WTC11 (cell line): ENCODE measurements at regions not wholly inside any gene's neighbourhood (a gene's known extent, or its start where the extent isn't known, plus 50 kb on each side); places are given as distances from the start of the nearest gene placed in this dataset.

Experiments used
- ATAC-seq: fragments of 200-7000 bp; cut with Tn5 transposase; 2 replicates; pipeline ENCODE4 v1.10.0; 2021; ENCODE audit warnings: mild to moderate bottlenecking, moderate library complexity
- CTCF ChIA-PET: fragments of 300-600 bp; sonication (Branson Sonifier 250); formaldehyde crosslinking; loops from one replicate; lab custom pipeline; 2021; ENCODE audit warnings: antibody characterized with exemption; lab: Charles Lee
- POLR2A ChIA-PET: fragments of 350-600 bp; sonication (Branson Sonifier 250); formaldehyde crosslinking; loops from one replicate; lab custom pipeline; 2021; ENCODE audit warnings: antibody characterized with exemption; lab: Charles Lee
- DNase-seq: peaks from one replicate; pipeline ENCODE4 v3.0.0; 2021; ENCODE audit warnings: low spot score
- H3K27ac Mint-ChIP-seq: 2 replicates; pipeline ENCODE4 v1.8.0; 2021; ENCODE audit warnings: mixed read lengths
- H3K27me3 Mint-ChIP-seq: 2 replicates; pipeline ENCODE4 v1.8.0; 2021; ENCODE audit warnings: low read depth, mild to moderate bottlenecking, moderate library complexity, mixed read lengths
- H3K36me3 Mint-ChIP-seq: 2 replicates; pipeline ENCODE4 v1.8.0; 2021; ENCODE audit warnings: mixed read lengths
- H3K4me1 Mint-ChIP-seq: 2 replicates; pipeline ENCODE4 v1.8.0; 2022; ENCODE audit warnings: mixed read lengths
- H3K4me3 Mint-ChIP-seq: 2 replicates; pipeline ENCODE4 v1.8.0; 2021; ENCODE audit warnings: mild to moderate bottlenecking, moderate library complexity, mixed read lengths
- H3K9me3 Mint-ChIP-seq: 2 replicates; pipeline ENCODE4 v1.8.0; 2021; ENCODE audit warnings: mixed read lengths
- ELF4 ChIP-seq: sonication (generic); formaldehyde crosslinking; IDR thresholded peaks from 2 replicates; pipeline ENCODE4 v1.8.1; 2022; ENCODE audit warnings: low read depth, mild to moderate bottlenecking, moderate library complexity, missing genetic modification reagents
- ESRRA ChIP-seq: sonication (generic); formaldehyde crosslinking; IDR thresholded peaks from 2 replicates; pipeline ENCODE4 v1.8.1; 2022; ENCODE audit warnings: mild to moderate bottlenecking, missing genetic modification reagents, borderline replicate concordance
- ETV6 ChIP-seq: sonication (generic); formaldehyde crosslinking; IDR thresholded peaks from 2 replicates; pipeline ENCODE4 v1.8.1; 2022; ENCODE audit warnings: mild to moderate bottlenecking, missing genetic modification reagents
- FOXJ3 ChIP-seq: sonication (generic); formaldehyde crosslinking; IDR thresholded peaks from 2 replicates; pipeline ENCODE4 v1.9.0; 2021; ENCODE audit warnings: missing genetic modification reagents, mild to moderate bottlenecking, borderline replicate concordance
- JUN ChIP-seq: sonication (generic); formaldehyde crosslinking; IDR thresholded peaks from 2 replicates; pipeline ENCODE4 v1.8.0; 2023; ENCODE audit warnings: mild to moderate bottlenecking, missing genetic modification reagents
- MXD4 ChIP-seq: fragments of 250-450 bp; sonication (Bioruptor Pico); IDR thresholded peaks from 2 replicates; pipeline ENCODE4 v1.8.0; 2021; ENCODE audit warnings: mild to moderate bottlenecking, moderate library complexity, borderline replicate concordance
- NFE2L1 ChIP-seq: sonication (generic); formaldehyde crosslinking; IDR thresholded peaks from 2 replicates; pipeline ENCODE4 v1.8.1; 2023; ENCODE audit warnings: missing genetic modification reagents
- ZBTB21 ChIP-seq: sonication (generic); formaldehyde crosslinking; IDR thresholded peaks from 2 replicates; pipeline ENCODE4 v1.8.1; 2023; ENCODE audit warnings: mild to moderate bottlenecking, missing genetic modification reagents, borderline replicate concordance
- ZNF219 ChIP-seq: sonication (generic); formaldehyde crosslinking; IDR thresholded peaks from 2 replicates; pipeline ENCODE4 v1.8.0; 2023; ENCODE audit warnings: missing genetic modification reagents, mild to moderate bottlenecking, borderline replicate concordance
- ZNF232 ChIP-seq: sonication (generic); formaldehyde crosslinking; IDR thresholded peaks from 2 replicates; pipeline ENCODE4 v1.8.0; 2022; ENCODE audit warnings: mild to moderate bottlenecking, missing genetic modification reagents
- ZNF263 ChIP-seq: sonication (generic); formaldehyde crosslinking; IDR thresholded peaks from 2 replicates; pipeline ENCODE4 v1.8.1; 2022; ENCODE audit warnings: low read depth, mild to moderate bottlenecking, moderate library complexity, missing genetic modification reagents
- ZNF416 ChIP-seq: fragments of 250-450 bp; sonication (Bioruptor Pico); IDR thresholded peaks from 2 replicates; pipeline ENCODE4 v1.9.0; 2021; ENCODE audit warnings: mild to moderate bottlenecking, inconsistent platforms
- ZNF532 ChIP-seq: fragments of 250-450 bp; sonication (Bioruptor Pico); IDR thresholded peaks from 2 replicates; pipeline ENCODE4 v1.9.0; 2021; ENCODE audit warnings: mild to moderate bottlenecking, borderline replicate concordance
- ZNF671 ChIP-seq: fragments of 250-450 bp; sonication (Bioruptor Pico); IDR thresholded peaks from 2 replicates; pipeline ENCODE4 v1.8.0; 2021; ENCODE audit warnings: mild to moderate bottlenecking
- TF ChIP-seq, protein P1 (sequence below): sonication (generic); formaldehyde crosslinking; IDR thresholded peaks from 2 replicates; pipeline ENCODE4 v1.8.0; 2023; ENCODE audit warnings: missing genetic modification reagents
- TF ChIP-seq, protein P2 (sequence below): fragments of 250-450 bp; sonication (Bioruptor Pico); IDR thresholded peaks from 2 replicates; pipeline ENCODE4 v1.9.0; 2021; ENCODE audit warnings: mild to moderate bottlenecking
- TF ChIP-seq, protein P3 (sequence below): sonication (generic); formaldehyde crosslinking; IDR thresholded peaks from 2 replicates; pipeline ENCODE4 v1.8.0; 2023; ENCODE audit warnings: missing genetic modification reagents, mild to moderate bottlenecking, borderline replicate concordance
- TF ChIP-seq, protein P4 (sequence below): fragments of 250-450 bp; sonication (Bioruptor Pico); IDR thresholded peaks from 2 replicates; pipeline ENCODE4 v1.8.0; 2021; ENCODE audit warnings: mild to moderate bottlenecking
- TF ChIP-seq, protein P5 (sequence below): sonication (generic); formaldehyde crosslinking; IDR thresholded peaks from 2 replicates; pipeline ENCODE4 v1.8.1; 2022; ENCODE audit warnings: low read depth, mild to moderate bottlenecking, moderate library complexity, missing genetic modification reagents, borderline replicate concordance

- ChIA-PET POLR2A (no interaction called here), CTCF (no interaction called here)
- Mint-ChIP-seq H3K4me3 (no peak overlapping the region), H3K9me3 (no peaks in the 10 kb centered on the region), H3K27ac (no peak overlapping the region), H3K4me1 (no peaks in the 10 kb centered on the region), H3K36me3 (no peaks in the 10 kb centered on the region), H3K27me3 (no peaks in the 10 kb centered on the region)
- TF ChIP-seq, protein P1, sequence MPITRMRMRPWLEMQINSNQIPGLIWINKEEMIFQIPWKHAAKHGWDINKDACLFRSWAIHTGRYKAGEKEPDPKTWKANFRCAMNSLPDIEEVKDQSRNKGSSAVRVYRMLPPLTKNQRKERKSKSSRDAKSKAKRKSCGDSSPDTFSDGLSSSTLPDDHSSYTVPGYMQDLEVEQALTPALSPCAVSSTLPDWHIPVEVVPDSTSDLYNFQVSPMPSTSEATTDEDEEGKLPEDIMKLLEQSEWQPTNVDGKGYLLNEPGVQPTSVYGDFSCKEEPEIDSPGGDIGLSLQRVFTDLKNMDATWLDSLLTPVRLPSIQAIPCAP = no peak
- TF ChIP-seq ZNF263 (CRISPR knock-in tag) (no peak), ETV6 (CRISPR knock-in tag) (no peak), ZBTB21 (CRISPR knock-in tag) (no peak), FOXJ3 (CRISPR knock-in tag) (no peak), JUN (CRISPR knock-in tag) (no peak), ZNF532 (CRISPR knock-in tag) (no peak), MXD4 (no peak), ELF4 (no peak), ZNF232 (CRISPR knock-in tag) (no peak), ZNF416 (CRISPR knock-in tag) (no peak), ZNF219 (CRISPR knock-in tag) (no peak), ZNF671 (no peak), ESRRA (CRISPR knock-in tag) (no peak), NFE2L1 (no peak)
- TF ChIP-seq, protein P2, sequence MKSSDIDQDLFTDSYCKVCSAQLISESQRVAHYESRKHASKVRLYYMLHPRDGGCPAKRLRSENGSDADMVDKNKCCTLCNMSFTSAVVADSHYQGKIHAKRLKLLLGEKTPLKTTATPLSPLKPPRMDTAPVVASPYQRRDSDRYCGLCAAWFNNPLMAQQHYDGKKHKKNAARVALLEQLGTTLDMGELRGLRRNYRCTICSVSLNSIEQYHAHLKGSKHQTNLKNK (CRISPR knock-in tag) = no peak
- TF ChIP-seq, protein P3, sequence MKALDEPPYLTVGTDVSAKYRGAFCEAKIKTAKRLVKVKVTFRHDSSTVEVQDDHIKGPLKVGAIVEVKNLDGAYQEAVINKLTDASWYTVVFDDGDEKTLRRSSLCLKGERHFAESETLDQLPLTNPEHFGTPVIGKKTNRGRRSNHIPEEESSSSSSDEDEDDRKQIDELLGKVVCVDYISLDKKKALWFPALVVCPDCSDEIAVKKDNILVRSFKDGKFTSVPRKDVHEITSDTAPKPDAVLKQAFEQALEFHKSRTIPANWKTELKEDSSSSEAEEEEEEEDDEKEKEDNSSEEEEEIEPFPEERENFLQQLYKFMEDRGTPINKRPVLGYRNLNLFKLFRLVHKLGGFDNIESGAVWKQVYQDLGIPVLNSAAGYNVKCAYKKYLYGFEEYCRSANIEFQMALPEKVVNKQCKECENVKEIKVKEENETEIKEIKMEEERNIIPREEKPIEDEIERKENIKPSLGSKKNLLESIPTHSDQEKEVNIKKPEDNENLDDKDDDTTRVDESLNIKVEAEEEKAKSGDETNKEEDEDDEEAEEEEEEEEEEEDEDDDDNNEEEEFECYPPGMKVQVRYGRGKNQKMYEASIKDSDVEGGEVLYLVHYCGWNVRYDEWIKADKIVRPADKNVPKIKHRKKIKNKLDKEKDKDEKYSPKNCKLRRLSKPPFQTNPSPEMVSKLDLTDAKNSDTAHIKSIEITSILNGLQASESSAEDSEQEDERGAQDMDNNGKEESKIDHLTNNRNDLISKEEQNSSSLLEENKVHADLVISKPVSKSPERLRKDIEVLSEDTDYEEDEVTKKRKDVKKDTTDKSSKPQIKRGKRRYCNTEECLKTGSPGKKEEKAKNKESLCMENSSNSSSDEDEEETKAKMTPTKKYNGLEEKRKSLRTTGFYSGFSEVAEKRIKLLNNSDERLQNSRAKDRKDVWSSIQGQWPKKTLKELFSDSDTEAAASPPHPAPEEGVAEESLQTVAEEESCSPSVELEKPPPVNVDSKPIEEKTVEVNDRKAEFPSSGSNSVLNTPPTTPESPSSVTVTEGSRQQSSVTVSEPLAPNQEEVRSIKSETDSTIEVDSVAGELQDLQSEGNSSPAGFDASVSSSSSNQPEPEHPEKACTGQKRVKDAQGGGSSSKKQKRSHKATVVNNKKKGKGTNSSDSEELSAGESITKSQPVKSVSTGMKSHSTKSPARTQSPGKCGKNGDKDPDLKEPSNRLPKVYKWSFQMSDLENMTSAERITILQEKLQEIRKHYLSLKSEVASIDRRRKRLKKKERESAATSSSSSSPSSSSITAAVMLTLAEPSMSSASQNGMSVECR = no peak
- TF ChIP-seq, protein P4, sequence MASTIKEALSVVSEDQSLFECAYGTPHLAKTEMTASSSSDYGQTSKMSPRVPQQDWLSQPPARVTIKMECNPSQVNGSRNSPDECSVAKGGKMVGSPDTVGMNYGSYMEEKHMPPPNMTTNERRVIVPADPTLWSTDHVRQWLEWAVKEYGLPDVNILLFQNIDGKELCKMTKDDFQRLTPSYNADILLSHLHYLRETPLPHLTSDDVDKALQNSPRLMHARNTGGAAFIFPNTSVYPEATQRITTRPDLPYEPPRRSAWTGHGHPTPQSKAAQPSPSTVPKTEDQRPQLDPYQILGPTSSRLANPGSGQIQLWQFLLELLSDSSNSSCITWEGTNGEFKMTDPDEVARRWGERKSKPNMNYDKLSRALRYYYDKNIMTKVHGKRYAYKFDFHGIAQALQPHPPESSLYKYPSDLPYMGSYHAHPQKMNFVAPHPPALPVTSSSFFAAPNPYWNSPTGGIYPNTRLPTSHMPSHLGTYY (CRISPR knock-in tag) = no peak
- TF ChIP-seq, protein P5, sequence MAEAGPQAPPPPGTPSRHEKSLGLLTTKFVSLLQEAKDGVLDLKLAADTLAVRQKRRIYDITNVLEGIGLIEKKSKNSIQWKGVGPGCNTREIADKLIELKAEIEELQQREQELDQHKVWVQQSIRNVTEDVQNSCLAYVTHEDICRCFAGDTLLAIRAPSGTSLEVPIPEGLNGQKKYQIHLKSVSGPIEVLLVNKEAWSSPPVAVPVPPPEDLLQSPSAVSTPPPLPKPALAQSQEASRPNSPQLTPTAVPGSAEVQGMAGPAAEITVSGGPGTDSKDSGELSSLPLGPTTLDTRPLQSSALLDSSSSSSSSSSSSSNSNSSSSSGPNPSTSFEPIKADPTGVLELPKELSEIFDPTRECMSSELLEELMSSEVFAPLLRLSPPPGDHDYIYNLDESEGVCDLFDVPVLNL (CRISPR knock-in tag) = no peak
- no peak for ATAC-seq
- no peak for DNase-seq
Measured at GRCh38 chr4:43567644-43568043, 675.1 kb downstream of the GRXCR1 start.
